ENCODE measurements at regions not wholly inside any gene's neighbourhood (a gene's known extent, or its start where the extent isn't known, plus 50 kb on each side); places are given as distances from the start of the nearest gene placed in this dataset.

GRCh38 chr7:125857606-125858005 is 928.0 kb upstream of the POT1 start:
- Histone ChIP-seq H2AFZ (ENCODE audit: low read length) (no peak overlapping the region), H3F3A (ENCODE audit: insufficient read depth, low read length) (no peaks in the 10 kb centered on the region), H3K9me3 (ENCODE audit: low read length) (no peaks in the 10 kb centered on the region), H3K4me2 (ENCODE audit: low read length) (no peak overlapping the region), H3K36me3 (ENCODE audit: insufficient read depth, low read length) (no peaks in the 10 kb centered on the region), H4K20me1 (ENCODE audit: insufficient read depth, low read length) (no peaks in the 10 kb centered on the region), H3K4me1 (ENCODE audit: insufficient read depth, low read length, severe bottlenecking) (no peaks in the 10 kb centered on the region), H3K9ac (ENCODE audit: low read length) (no peak overlapping the region), H3K79me2 (ENCODE audit: insufficient read depth, low read length) (no peaks in the 10 kb centered on the region), H3K9me2 (ENCODE audit: low read depth, low read length) (no peaks in the 10 kb centered on the region), H3K27me3 (ENCODE audit: insufficient read depth, low read length) (no peaks in the 10 kb centered on the region), H3K4me3 (ENCODE audit: low read depth, low read length, poor library complexity, severe bottlenecking) (no peak overlapping the region), H3K27ac (ENCODE audit: low read depth, low read length, poor library complexity, severe bottlenecking) (no peak overlapping the region)
- TF ChIP-seq EZH2 (IDR thresholded peaks at IDR 0.05; ENCODE audit: borderline replicate concordance, low read length), result no peak
- TF ChIP-seq CTCF (IDR thresholded peaks at IDR 0.05; ENCODE audit: low read length), result no peak

GRCh38 chr7:125848157-125848556 is 918.5 kb upstream of the POT1 start:
- Histone ChIP-seq H3K27ac (ENCODE audit: low read depth, low read length, poor library complexity, severe bottlenecking) (no peak overlapping the region), H3K4me2 (ENCODE audit: low read length) (no peak overlapping the region), H3K4me3 (ENCODE audit: low read depth, low read length, poor library complexity, severe bottlenecking) (no peak overlapping the region), H4K20me1 (ENCODE audit: insufficient read depth, low read length) (no peaks in the 10 kb centered on the region), H3K9me2 (ENCODE audit: low read depth, low read length) (peaks cover 3% of the 10 kb centered on the region; the same call in 1 of the 2 replicates), H3F3A (ENCODE audit: insufficient read depth, low read length) (no peaks in the 10 kb centered on the region), H3K9me3 (ENCODE audit: low read length) (no peaks in the 10 kb centered on the region), H3K27me3 (ENCODE audit: insufficient read depth, low read length) (no peaks in the 10 kb centered on the region), H2AFZ (ENCODE audit: low read length) (no peak overlapping the region), H3K79me2 (ENCODE audit: insufficient read depth, low read length) (no peaks in the 10 kb centered on the region), H3K4me1 (ENCODE audit: insufficient read depth, low read length, severe bottlenecking) (no peaks in the 10 kb centered on the region), H3K36me3 (ENCODE audit: insufficient read depth, low read length) (no peaks in the 10 kb centered on the region), H3K9ac (ENCODE audit: low read length) (no peak overlapping the region)
- TF ChIP-seq CTCF (IDR thresholded peaks at IDR 0.05; ENCODE audit: low read length), result no peak
- no peak for TF ChIP-seq EZH2 (IDR thresholded peaks at IDR 0.05; ENCODE audit: borderline replicate concordance, low read length)

GRCh38 chr7:125847692-125848091 is 918.1 kb upstream of the POT1 start:
- Histone ChIP-seq H3K27ac (ENCODE audit: low read depth, low read length, poor library complexity, severe bottlenecking) (no peak overlapping the region), H3K4me2 (ENCODE audit: low read length) (no peak overlapping the region), H3K9me2 (ENCODE audit: low read depth, low read length) (peaks cover 3% of the 10 kb centered on the region; the same call in 1 of the 2 replicates), H3K4me1 (ENCODE audit: insufficient read depth, low read length, severe bottlenecking) (no peaks in the 10 kb centered on the region), H4K20me1 (ENCODE audit: insufficient read depth, low read length) (no peaks in the 10 kb centered on the region), H3K27me3 (ENCODE audit: insufficient read depth, low read length) (no peaks in the 10 kb centered on the region), H3K4me3 (ENCODE audit: low read depth, low read length, poor library complexity, severe bottlenecking) (no peak overlapping the region), H2AFZ (ENCODE audit: low read length) (no peak overlapping the region), H3K9me3 (ENCODE audit: low read length) (no peaks in the 10 kb centered on the region), H3F3A (ENCODE audit: insufficient read depth, low read length) (no peaks in the 10 kb centered on the region), H3K36me3 (ENCODE audit: insufficient read depth, low read length) (no peaks in the 10 kb centered on the region), H3K9ac (ENCODE audit: low read length) (no peak overlapping the region), H3K79me2 (ENCODE audit: insufficient read depth, low read length) (no peaks in the 10 kb centered on the region)
- TF ChIP-seq CTCF (IDR thresholded peaks at IDR 0.05; ENCODE audit: low read length) (no peak), EZH2 (IDR thresholded peaks at IDR 0.05; ENCODE audit: borderline replicate concordance, low read length) (no peak)

Measured in OCI-LY1 (cell line).